HTR-8/SVneo (cell line): ENCODE measurements at regions not wholly inside any gene's neighbourhood (a gene's known extent, or its start where the extent isn't known, plus 50 kb on each side); places are given as distances from the start of the nearest gene placed in this dataset.

ENCODE experiments used
- DNase-seq: peaks from one replicate; pipeline ENCODE4 v3.0.0; 2011; ENCODE audit warnings: low spot score, mixed read lengths; ENCODE audit not compliant: insufficient read length
- FAIRE-seq: peaks from 2 replicates; lab custom pipeline; 2011; peaks lifted over from hg19 to GRCh38; lab: Jason Lieb, UNC

DNA sequence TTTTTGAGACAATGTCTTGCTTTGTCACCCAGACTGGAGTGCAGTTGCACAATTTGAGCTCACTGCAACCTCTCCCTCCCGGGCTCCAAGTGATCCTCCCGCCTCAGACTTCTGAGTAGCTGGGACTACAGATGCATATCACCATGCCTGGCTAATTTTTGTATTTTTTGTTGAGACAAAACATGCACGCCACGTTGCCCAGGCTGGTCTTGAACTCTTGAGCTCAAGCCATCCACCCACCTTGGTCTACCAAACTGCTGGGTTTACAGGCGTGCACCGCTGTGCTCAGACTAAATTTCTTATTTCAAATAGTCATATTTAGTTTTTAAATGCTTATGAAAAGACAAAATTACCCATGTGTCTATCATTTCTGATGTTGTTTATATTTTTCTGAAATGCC, 2324.1 kb downstream of the MAT2B start:
- no peak for DNase-seq
- FAIRE-seq = no peak

DNA sequence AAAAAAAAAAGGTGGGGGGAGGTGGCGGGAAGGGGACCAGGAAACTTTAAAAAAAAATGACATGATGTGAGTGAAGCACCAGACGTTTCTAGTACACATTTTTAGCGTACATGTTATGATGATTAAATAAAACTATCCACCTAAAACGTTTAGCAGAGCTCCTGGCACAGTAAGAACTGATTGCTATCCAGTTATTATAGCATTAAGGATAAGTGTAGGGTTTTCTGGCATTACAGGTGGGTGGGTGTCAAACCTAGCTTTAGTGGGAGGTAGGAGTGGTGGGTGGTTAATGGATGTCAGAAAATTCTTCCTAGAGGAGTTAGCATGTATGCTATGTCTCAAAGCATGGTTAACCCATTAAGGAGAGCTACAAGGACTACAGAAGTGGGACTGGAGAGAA, 2329.5 kb downstream of the MAT2B start:
- FAIRE-seq = no peak
- DNase-seq = no peak

DNA sequence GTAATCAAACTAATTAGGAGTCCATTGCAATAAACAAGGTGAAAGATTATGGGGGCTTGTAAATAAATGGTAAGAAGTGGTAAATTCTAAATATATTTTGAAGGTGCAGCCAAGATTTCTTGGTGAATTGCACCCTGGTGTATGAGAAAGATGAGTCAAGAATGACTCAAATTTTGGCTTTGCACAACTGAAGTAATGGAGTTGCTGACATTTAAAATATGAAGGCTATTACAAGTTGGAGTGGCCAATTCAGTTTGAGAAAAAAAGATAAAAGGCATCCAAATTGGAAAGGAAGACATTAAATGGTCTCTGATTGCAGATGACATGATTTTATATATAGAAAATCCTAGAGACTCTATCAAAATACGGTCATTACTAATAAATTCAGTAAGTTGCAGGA, 2330.6 kb downstream of the MAT2B start:
- FAIRE-seq (no peak), DNase-seq (no peak)

DNA sequence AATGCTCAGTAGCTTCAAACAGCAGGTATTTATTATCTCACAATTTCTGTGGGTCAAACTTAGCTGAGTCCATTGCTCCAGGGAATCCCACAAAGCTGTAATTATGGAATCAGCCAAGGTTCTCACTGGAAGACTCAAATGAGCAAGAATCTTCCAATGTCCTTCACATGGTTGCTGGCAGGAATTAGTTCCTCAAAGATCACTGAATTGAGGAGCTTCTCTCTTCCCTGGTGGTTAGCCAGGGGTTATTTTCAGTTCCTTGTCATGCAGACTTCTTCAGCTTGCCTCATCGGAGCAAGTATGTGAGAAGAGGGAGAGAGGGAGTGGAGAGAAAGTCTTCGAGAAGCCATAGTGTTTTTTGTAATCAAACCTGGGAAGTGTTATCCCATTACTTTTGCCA, 2331.9 kb downstream of the MAT2B start:
- FAIRE-seq (no peak), DNase-seq (no peak)

DNA sequence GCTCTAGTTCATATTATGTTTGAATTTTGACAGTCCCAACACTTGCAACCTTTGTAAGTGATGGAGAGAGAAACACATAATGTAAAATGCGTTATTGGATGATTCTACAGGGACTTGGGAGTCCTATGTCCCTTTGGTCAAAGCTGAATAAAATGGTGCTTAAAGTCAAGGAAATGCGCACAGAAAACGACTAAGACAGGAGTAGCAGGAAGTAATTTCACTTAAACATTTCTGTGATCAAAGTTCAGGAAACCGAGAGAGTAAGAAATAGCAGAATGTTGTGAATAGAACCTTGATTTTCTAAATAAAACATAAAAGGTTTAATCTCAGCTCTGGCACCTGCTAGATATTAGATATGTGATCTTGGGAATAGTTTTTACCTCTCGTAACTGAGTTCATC, 2339.2 kb downstream of the MAT2B start:
- FAIRE-seq = no peak
- DNase-seq = no peak

DNA sequence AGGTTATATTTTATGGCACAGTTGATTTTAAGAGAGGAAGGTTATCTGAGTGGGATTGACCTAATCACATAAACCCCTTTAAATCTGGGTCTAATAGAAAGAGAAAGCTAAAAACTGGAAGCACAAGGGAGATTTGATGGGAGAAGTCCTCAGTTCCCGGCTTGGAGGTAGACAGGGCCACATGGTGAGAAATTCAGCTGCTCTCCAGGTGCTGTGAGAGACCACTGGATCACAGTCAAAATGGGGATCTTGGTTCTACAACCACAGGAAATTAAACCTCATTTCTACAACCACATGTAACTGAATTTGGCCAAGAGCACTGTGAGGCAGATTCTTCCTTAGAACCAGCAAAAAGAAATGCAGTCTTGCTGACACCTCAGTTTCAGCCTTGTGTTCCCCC, 2352.7 kb downstream of the MAT2B start:
- no peak for FAIRE-seq
- no peak for DNase-seq

DNA sequence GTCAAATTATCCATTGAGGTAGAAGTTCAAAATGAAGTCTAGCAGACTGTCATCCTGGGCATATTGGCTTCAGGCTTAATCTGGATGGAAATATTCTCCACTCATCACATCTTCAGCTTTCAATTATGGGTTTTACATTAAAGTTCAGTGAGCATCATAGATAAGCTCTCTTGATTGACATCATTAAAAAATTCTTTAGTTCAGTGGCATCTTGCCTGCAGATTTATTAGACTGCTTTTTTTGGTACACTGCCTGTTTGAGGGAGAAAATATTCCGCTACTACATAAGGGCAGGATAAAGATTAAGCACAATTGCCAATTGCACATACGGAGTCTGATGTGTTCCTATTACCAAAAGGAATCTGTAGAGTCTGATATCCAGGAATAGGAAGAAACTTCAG, 2353.8 kb downstream of the MAT2B start:
- FAIRE-seq (no peak), DNase-seq (no peak)

GRCh38 chr5:165863239-165863638, 2357.8 kb downstream of the MAT2B start:
- FAIRE-seq (no peak), DNase-seq (no peak)

DNA sequence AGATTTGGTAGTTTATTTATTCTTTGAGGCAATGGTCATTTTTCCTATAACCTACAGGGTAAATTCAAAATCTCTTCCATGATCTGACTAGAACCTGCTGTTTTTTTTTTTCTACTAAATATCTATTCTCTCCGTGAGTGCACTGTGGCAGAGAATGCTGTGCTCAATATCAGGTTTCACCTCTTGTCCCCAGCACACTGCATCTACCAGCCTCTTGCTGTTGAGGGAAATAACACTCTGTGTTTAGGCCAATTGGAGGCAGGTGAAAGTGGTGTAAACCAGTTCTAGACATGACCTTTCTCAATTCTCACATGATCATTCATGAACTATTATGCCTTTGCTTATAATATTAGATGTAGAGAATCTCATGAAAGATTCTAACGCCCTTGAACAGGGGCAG, 2365.9 kb downstream of the MAT2B start:
- FAIRE-seq (no peak), DNase-seq (no peak)

GRCh38 chr5:165874851-165875250, 2369.4 kb downstream of the MAT2B start:
- FAIRE-seq = no peak
- no peak for DNase-seq

- no peak for FAIRE-seq
- DNase-seq = no peak
Observed at GRCh38 chr5:165876538-165876937, 2371.1 kb downstream of the MAT2B start.

DNA sequence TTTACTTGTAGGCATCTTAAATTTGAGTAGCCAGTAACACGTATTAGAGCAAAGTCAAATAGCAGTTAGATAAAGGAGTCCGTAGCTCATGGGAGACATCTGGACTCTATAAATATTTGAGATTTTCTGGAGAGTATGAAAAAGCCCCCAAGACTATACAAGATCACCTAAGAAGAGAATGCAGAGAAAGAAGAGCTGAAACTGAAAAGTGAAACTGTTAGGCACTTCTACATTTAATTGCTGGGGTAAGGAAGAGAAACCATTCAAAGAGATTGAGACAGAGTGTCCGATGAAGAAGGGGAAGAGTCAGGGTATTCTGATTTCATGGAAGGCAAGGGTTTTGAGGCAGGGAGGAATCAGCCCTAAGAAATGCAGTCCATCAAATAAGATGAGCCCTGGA, 2372.1 kb downstream of the MAT2B start:
- DNase-seq = no peak
- no peak for FAIRE-seq

DNA sequence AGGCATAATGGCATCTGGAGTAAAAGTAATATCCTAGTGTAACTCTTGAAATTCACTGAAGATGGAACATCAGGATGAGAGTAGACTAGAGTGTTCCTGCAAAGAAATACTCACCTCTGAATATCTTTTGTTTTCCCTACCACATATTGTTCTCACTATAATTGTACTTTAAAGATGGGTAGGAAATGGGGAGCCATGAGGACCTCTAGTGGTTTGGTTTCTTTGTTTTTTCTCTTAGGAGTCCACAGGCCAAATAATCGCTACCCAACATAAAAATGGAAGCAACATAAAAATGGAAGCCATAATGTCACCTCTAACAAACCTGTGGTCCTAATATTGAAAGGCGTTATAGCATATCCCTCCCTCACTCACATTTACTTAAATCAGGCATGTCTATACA, 2375.8 kb downstream of the MAT2B start:
- DNase-seq (no peak), FAIRE-seq (no peak)

- DNase-seq (no peak), FAIRE-seq (no peak)
Observed at GRCh38 chr5:165882099-165882498, 2376.7 kb downstream of the MAT2B start.

DNA sequence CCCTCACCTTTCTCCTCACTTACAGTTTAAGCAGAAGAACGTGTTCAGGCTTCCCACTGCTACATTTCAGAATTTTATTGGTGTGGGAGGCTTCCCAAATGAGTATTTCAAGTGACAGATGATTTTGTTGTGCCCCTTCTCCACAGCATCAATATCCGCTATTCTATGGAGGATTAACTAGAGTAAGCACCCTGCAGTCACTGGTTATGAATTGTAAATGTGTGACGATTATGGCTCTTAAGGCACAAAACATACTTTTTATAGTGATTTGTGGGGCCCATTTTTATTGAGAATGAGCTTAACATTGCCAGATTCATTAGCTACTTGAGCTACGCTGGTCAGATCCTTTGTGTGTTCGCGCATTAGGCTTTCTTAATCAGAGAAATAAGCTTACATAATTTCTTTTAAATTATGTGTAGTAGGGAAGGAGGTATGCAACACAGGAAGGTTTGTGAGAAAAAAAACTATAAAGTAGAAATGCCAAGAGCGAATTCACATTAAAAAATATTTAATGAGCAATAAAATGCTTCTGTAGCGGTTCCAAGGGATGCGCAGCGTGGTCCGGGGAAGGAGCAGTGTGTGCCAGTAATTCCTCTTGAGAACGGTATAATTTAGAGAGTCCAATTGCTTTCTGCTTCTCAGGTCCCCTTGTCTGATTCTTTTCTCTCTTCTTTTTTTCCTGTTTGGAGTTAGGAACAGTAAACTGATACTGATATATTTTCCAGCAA, 2380.4 kb downstream of the MAT2B start:
- DNase-seq (no peak), FAIRE-seq (no peak)

DNA sequence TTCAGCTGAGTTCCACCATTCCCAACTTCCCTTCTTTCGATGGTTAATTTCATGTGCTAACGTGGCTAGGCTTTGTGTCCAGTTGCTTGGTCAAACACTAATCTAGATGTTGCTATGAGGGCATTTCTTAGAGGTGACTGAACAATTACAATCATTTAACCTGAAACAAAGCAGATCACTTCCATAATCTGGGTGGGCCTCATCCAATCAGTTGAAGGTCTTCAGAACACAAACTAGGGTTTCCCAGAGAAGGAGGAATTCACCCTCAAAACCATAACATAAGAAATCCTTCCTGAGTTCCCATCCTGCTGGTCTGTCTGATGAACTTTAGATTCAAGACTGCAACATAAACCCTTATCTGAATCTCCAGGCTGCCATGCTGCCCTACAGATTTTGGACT, 2381.7 kb downstream of the MAT2B start:
- FAIRE-seq (no peak), DNase-seq (no peak)

- DNase-seq (no peak), FAIRE-seq (no peak)
Observed at GRCh38 chr5:165892383-165892782, 2387.0 kb downstream of the MAT2B start.

- FAIRE-seq = no peak
- no peak for DNase-seq
Observed at GRCh38 chr5:165894916-165895315, 2389.5 kb downstream of the MAT2B start.

DNA sequence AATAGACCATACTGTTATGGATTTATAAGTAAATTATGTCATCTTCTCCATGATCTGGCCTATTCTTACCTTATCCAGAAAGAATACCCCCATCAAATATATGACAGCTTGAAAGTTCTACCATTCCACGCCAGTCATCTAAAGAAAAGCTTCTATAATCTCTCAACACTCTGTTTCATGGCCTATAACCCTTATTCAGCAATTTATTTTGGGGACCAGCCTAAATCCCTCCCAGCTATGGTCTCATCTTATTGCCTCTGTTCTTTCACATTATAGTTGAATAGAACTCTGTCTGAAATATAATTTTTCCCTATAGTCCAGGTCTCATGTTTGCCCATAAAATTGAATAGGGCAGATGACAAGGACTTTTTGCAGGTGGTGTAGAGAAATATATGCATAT, 2387.6 kb upstream of the WWC1 start:
- FAIRE-seq (no peak), DNase-seq (no peak)

GRCh38 chr5:165906871-165907270, 2384.6 kb upstream of the WWC1 start:
- DNase-seq = peak; percentile 4
- no peak for FAIRE-seq

GRCh38 chr5:165913059-165913458, 2378.4 kb upstream of the WWC1 start:
- DNase-seq (no peak), FAIRE-seq (no peak)

DNA sequence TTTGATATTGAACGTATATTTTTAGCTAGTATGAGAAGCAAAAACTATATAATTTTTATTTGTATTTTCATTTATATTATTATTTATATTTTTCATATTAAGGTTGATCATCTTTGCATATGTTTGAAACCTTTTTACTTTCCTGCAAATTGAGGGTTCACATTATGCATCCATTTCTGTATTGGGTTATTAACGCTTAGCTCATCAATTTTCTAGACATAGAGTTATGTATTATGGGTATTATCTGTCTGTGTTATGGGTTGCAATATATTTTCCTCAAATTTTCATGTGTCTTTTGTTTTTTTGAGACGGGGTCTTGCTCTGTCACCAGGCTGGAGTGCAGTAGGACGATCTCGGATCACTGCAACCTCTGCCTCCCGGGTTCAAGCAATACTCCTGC, 2377.0 kb upstream of the WWC1 start:
- DNase-seq (no peak), FAIRE-seq (no peak)

- FAIRE-seq (no peak), DNase-seq (no peak)
Observed at GRCh38 chr5:165919196-165919595, 2372.2 kb upstream of the WWC1 start.
